ENCODE measurements at regions not wholly inside any gene's neighbourhood (a gene's known extent, or its start where the extent isn't known, plus 50 kb on each side); places are given as distances from the start of the nearest gene placed in this dataset.
A peak's percentile ranks its signal among the peaks of the same experiment; 100 is the strongest.

GRCh38 chr1:56189946-56190805, 389.2 kb downstream of the PLPP3 start:
- Mint-ChIP-seq H3K9me3 (no peaks in the 10 kb centered on the region), H3K4me3 (no peak overlapping the region), H3K27ac (no peak overlapping the region), H3K36me3 (no peaks in the 10 kb centered on the region), H3K27me3 (peaks cover 6 to 12% of the 10 kb centered on the region in 2 donors), H3K4me1 (ENCODE audit: low read depth in 2 of 2) (no peaks in the 10 kb centered on the region)
- DNase-seq (ENCODE audit: low spot score), result no peak
- ATAC-seq, result no peak

DNA sequence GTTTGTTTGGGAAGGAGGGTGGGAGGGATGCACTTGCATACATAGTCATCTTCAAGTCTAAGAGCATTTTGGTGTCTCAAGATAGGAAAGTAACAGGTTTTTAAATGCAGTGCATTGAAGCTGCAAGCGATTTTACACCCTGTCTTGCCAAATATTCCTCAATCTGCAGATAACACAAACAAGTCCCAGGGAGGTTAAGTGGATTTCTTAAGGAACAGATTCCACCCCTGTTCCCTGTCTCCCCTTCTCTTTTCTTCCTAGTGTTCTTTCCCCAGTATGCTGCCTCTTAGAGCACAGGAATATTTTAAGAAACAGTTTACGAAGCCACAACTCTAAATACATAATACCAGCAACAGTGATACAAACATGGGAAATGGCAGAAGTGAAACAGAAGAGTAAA, 389.9 kb downstream of the PLPP3 start:
- H3K27ac Mint-ChIP-seq, result no peak overlapping the region
- no peak for ATAC-seq
- H3K4me1 Mint-ChIP-seq (ENCODE audit: low read depth in 2 of 2), result no peaks in the 10 kb centered on the region
- H3K36me3 Mint-ChIP-seq, result no peaks in the 10 kb centered on the region
- H3K27me3 Mint-ChIP-seq, result peaks cover 6 to 12% of the 10 kb centered on the region in 2 donors
- H3K4me3 Mint-ChIP-seq, result no peak overlapping the region
- DNase-seq (ENCODE audit: low spot score), result no peak
- H3K9me3 Mint-ChIP-seq, result no peaks in the 10 kb centered on the region

DNA sequence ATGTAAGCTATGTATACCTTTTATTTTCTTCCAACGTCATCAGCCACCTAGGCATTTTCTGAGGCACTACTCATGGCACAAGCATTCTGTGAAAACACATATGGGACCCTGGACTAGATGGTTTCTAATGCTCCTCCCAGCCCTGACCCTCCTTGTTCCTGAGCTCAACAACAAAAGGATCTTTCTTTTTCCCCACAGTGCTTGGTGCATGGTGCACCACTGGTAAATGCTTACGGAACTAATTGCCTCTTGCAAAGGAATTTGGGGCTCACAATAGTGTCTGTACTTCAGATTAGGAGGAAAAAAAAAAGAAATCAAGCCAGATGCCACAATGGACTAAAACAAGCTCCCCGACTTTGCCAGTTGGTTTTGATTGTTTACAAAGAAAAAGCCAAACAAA, 390.5 kb downstream of the PLPP3 start:
- no peaks in the 10 kb centered on the region for H3K4me1 Mint-ChIP-seq (ENCODE audit: low read depth in 2 of 2)
- H3K27me3 Mint-ChIP-seq, result peaks cover 6 to 12% of the 10 kb centered on the region in 2 donors
- DNase-seq (ENCODE audit: low spot score) (no peak), ATAC-seq (no peak)
- H3K36me3 Mint-ChIP-seq, result no peaks in the 10 kb centered on the region
- H3K27ac Mint-ChIP-seq, result no peak overlapping the region
- H3K4me3 Mint-ChIP-seq, result no peak overlapping the region
- no peaks in the 10 kb centered on the region for H3K9me3 Mint-ChIP-seq

- Mint-ChIP-seq H3K4me1 (ENCODE audit: low read depth in 2 of 2) (no peaks in the 10 kb centered on the region), H3K27me3 (peaks cover 6 to 12% of the 10 kb centered on the region in 2 donors), H3K36me3 (no peaks in the 10 kb centered on the region), H3K27ac (no peak overlapping the region), H3K9me3 (no peaks in the 10 kb centered on the region), H3K4me3 (no peak overlapping the region)
- ATAC-seq (no peak), DNase-seq (ENCODE audit: low spot score) (no peak)
These were observed 391.1 kb downstream of the PLPP3 start for GRCh38 chr1:56188221-56188620.

- peaks cover 6 to 12% of the 10 kb centered on the region in 2 donors for H3K27me3 Mint-ChIP-seq
- H3K4me1 Mint-ChIP-seq (ENCODE audit: low read depth in 2 of 2), result no peaks in the 10 kb centered on the region
- DNase-seq (ENCODE audit: low spot score), result no peak
These were observed 392.0 kb downstream of the PLPP3 start for GRCh38 chr1:56187405-56187804.

GRCh38 chr1:56185493-56185892, 393.9 kb downstream of the PLPP3 start:
- no peaks in the 10 kb centered on the region for H3K4me1 Mint-ChIP-seq (ENCODE audit: low read depth in 2 of 2)
- DNase-seq (ENCODE audit: low spot score) (no peak), ATAC-seq (no peak)
- H3K27me3 Mint-ChIP-seq, result peaks cover 6 to 10% of the 10 kb centered on the region in 2 donors
- no peak overlapping the region for H3K4me3 Mint-ChIP-seq
- H3K27ac Mint-ChIP-seq, result no peak overlapping the region
- no peaks in the 10 kb centered on the region for H3K36me3 Mint-ChIP-seq
- no peaks in the 10 kb centered on the region for H3K9me3 Mint-ChIP-seq

More at GRCh38 chr1:56187405-56187804, 392.0 kb downstream of the PLPP3 start:
- no peak for ATAC-seq
- Mint-ChIP-seq H3K36me3 (no peaks in the 10 kb centered on the region), H3K9me3 (no peaks in the 10 kb centered on the region), H3K27ac (no peak overlapping the region), H3K4me3 (no peak overlapping the region)

GRCh38 chr1:56183151-56183550, 396.2 kb downstream of the PLPP3 start:
- Mint-ChIP-seq H3K36me3 (no peaks in the 10 kb centered on the region), H3K4me1 (ENCODE audit: low read depth in 2 of 2) (no peaks in the 10 kb centered on the region), H3K9me3 (no peaks in the 10 kb centered on the region), H3K27ac (no peak overlapping the region), H3K4me3 (no peak overlapping the region), H3K27me3 (peaks cover 0 to 2% of the 10 kb centered on the region in 2 donors)
- no peak for ATAC-seq
- no peak for DNase-seq (ENCODE audit: low spot score)

DNA sequence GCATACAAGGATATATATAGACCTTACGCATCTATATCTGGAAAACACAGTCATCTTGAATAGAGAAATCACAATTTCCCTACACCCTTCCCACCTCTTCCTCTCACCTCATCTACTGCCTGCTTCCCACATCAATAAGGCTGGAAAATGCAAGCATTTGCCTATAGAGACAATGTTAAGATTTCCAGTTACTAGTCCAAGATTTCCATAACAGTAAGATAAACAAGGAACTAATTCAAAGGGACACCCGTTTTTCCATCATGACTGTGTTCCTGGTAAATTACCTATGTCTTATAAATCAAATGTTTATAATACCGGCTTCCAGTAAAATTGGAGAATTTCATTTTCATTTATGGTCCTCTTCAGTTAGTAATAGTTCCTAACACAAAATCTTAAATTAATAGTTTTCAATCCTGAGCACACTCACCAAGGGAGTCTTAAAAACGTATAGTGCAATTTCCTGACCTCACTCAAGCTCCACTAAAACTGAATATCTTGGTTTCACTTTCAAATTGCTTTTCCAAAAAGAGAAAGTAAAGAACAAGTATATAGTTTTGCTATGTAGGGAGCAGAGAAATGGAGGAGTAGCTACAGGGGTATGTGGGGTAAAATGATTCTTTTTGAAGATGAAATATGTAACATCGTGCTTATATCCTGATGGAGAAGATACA, 398.7 kb downstream of the PLPP3 start:
- DNase-seq (ENCODE audit: low spot score), result no peak
- peaks cover 0 to under 1% of the 10 kb centered on the region in 2 donors for H3K27me3 Mint-ChIP-seq
- ATAC-seq, result no peak
- no peaks in the 10 kb centered on the region for H3K36me3 Mint-ChIP-seq
- no peaks in the 10 kb centered on the region for H3K9me3 Mint-ChIP-seq
- H3K4me3 Mint-ChIP-seq, result no peak overlapping the region
- H3K27ac Mint-ChIP-seq, result no peak overlapping the region
- no peaks in the 10 kb centered on the region for H3K4me1 Mint-ChIP-seq (ENCODE audit: low read depth in 2 of 2)

GRCh38 chr1:56179543-56179942, 399.8 kb downstream of the PLPP3 start:
- Mint-ChIP-seq H3K27ac (no peak overlapping the region), H3K27me3 (peaks cover 2 to 9% of the 10 kb centered on the region in 2 donors), H3K9me3 (no peaks in the 10 kb centered on the region), H3K4me1 (ENCODE audit: low read depth in 2 of 2) (no peaks in the 10 kb centered on the region), H3K4me3 (no peak overlapping the region), H3K36me3 (no peaks in the 10 kb centered on the region)
- no peak for ATAC-seq
- no peak for DNase-seq (ENCODE audit: low spot score)

- Mint-ChIP-seq H3K4me3 (no peak overlapping the region), H3K4me1 (ENCODE audit: low read depth in 2 of 2) (no peaks in the 10 kb centered on the region), H3K27me3 (peaks cover 5 to 25% of the 10 kb centered on the region in 2 donors), H3K36me3 (no peaks in the 10 kb centered on the region), H3K9me3 (no peaks in the 10 kb centered on the region), H3K27ac (no peak overlapping the region)
- DNase-seq (ENCODE audit: low spot score) (no peak), ATAC-seq (no peak)
These were observed 404.2 kb downstream of the PLPP3 start for GRCh38 chr1:56175211-56175610.

DNA sequence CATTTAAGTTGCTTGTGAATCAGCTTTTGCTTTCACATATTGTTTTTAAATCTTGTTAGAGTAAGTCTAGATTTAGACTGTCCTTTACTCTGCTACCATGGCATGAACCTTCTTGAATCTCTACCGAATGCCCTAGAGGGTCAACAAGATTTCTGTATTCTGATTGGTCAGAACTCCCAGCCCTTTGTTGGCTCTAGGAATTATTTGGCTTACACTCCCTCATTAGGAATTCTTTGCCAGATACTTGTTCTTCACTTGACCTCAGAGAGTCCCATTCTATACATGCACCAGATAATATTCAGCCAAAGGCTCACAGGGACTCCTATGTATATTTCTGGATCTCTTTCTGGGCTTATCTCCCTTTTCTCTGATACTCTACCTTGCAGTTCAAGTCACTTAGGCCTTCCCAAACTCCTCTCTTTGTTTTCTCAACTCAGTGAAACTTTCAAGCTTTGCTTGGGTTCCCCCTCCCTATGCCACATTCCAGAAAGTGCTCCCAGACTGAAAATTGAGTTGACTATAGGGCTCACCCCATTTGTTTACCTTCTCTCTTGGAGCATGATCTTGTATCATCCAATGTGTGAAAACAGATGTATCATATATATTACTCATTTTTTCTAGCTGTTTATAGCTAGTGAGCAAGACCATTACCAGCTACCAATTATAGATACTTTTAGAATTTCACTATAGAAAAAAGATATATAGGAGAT, 405.0 kb downstream of the PLPP3 start:
- Mint-ChIP-seq H3K4me1 (ENCODE audit: low read depth in 2 of 2) (no peaks in the 10 kb centered on the region), H3K9me3 (no peaks in the 10 kb centered on the region), H3K27me3 (peaks cover 5 to 25% of the 10 kb centered on the region in 2 donors), H3K4me3 (no peak overlapping the region), H3K36me3 (no peaks in the 10 kb centered on the region), H3K27ac (no peak overlapping the region)
- no peak for DNase-seq (ENCODE audit: low spot score)
- no peak for ATAC-seq

DNA sequence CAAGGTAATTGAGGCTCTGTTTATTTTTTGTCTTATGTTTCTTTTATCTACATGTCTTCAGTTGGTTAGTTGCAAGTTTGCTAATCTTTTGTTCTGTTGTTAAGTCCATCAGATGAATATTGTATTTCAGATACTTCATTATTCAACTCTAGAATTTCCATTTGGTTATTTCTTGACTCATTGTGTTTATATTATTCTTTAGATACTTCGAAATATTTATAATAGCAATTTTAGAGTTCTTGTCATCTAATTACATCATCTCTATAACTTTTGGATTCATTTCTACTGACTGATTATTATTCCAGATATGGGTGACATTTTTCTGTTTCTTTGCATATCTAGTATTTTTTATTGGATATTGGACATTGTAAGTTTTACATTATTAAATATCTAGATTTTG, 405.6 kb downstream of the PLPP3 start:
- Mint-ChIP-seq H3K4me1 (ENCODE audit: low read depth in 2 of 2) (no peaks in the 10 kb centered on the region), H3K27ac (no peak overlapping the region), H3K36me3 (no peaks in the 10 kb centered on the region), H3K27me3 (peaks cover 5 to 25% of the 10 kb centered on the region in 2 donors), H3K9me3 (no peaks in the 10 kb centered on the region), H3K4me3 (no peak overlapping the region)
- DNase-seq (ENCODE audit: low spot score) (no peak), ATAC-seq (no peak)

DNA sequence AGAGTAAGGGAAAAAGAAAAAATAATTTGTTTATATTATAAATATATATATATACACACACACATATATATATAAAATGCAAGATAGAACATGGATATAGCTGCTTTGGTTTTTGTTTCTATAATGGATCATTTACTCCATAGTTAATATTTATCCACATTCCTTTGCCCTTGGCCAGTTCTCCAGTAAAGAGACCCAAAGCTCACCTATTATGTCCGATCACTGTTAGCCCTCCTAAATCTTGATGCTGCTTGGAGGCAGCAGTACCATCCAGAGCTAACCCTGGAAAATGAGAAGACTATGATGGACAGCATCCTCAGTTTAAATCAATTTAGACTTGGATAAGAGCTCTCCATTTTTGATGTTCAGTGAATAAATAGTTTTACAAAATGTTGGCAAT, 407.7 kb downstream of the PLPP3 start:
- H3K27me3 Mint-ChIP-seq, result peaks cover 11 to 36% of the 10 kb centered on the region in 2 donors
- no peaks in the 10 kb centered on the region for H3K9me3 Mint-ChIP-seq
- H3K36me3 Mint-ChIP-seq, result no peaks in the 10 kb centered on the region
- no peak overlapping the region for H3K27ac Mint-ChIP-seq
- no peak overlapping the region for H3K4me3 Mint-ChIP-seq
- no peaks in the 10 kb centered on the region for H3K4me1 Mint-ChIP-seq (ENCODE audit: low read depth in 2 of 2)
- ATAC-seq, result no peak
- DNase-seq (ENCODE audit: low spot score), result no peak

GRCh38 chr1:56170784-56171320, 408.5 kb downstream of the PLPP3 start:
- Mint-ChIP-seq H3K27ac (no peak overlapping the region), H3K4me3 (no peak overlapping the region), H3K4me1 (ENCODE audit: low read depth in 2 of 2) (no peaks in the 10 kb centered on the region), H3K9me3 (peaks cover 3% of the 10 kb centered on the region), H3K27me3 (peaks cover 13 to 40% of the 10 kb centered on the region in 2 donors), H3K36me3 (no peaks in the 10 kb centered on the region)
- DNase-seq (ENCODE audit: low spot score) (no peak), ATAC-seq (peak in 1 of 2 donors; percentile 40)
